DMS53 (cell line): ENCODE measurements at regions not wholly inside any gene's neighbourhood (a gene's known extent, or its start where the extent isn't known, plus 50 kb on each side); places are given as distances from the start of the nearest gene placed in this dataset.

ENCODE experiments used
- DNase-seq: peaks from one replicate; lab custom pipeline; 2025; lab: John Stamatoyannopoulos, UW

GRCh38 chr1:37239225-37239740 lies 205.0 kb upstream of the GRIK3 start:
- no peak for DNase-seq

DNA sequence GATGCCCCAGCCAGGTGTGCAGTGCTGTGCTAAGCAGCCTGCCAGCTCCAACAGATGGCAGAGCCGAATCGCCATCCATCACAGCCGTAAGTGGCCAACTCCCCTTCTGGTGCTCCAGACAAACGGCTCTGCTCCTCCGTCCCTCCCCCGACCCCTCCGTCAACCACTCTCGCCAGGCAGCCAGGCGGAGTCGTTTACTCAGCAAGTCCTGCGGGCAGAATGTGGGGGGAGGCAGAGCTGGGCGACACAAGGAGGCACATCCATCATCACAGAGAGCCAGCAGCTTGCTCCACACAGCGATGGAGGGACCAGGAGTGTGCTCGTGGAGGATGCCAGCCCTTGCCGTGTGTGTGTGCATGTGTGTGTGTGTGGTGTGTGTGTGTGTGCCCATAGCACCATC lies 206.6 kb upstream of the GRIK3 start:
- no peak for DNase-seq

GRCh38 chr1:37242501-37242900 lies 208.2 kb upstream of the GRIK3 start:
- no peak for DNase-seq

GRCh38 chr1:37243368-37244082 lies 209.2 kb upstream of the GRIK3 start:
- DNase-seq, result no peak

- no peak for DNase-seq
Measured at GRCh38 chr1:37244083-37244480, 209.8 kb upstream of the GRIK3 start.

DNA sequence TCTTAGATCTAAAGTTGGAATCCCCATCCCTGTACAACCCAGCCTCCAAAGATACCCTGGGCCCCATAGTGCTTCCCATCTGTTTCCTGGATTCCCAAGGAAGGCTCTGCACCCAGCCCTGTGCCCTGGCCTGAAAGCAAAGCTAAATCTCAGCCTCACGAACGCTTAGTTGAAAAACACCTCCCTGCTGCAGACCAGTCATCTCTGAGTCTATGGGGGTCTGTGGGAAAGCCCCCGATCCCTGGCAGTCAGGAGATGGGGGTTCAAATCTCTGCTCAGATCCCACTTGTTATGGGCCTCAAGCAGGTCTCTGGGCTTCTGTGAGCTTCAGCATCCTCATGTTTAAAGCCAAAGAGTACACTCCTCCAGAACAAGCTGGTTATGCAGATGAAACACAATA lies 210.5 kb upstream of the GRIK3 start:
- DNase-seq, result no peak

- DNase-seq, result no peak
Measured at GRCh38 chr1:37246631-37247030, 212.3 kb upstream of the GRIK3 start.

DNA sequence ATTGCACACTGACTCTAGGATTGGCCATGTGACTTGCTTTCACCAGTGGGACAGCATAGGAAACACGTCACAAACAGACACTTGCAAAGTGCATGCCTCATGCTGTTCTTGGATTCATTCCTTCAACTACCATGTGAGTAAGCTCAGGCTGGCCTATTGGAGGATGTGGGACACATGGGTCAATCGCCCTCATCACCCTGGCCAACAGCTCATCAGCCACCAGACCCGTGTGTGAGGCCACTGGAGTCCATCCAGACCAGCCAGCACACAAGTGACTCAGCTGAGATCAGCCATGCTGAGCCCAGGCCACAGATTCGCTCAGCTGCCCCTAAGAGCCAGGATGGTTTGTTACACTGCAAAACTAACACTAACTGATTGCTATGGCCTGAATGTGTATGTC lies 216.1 kb upstream of the GRIK3 start:
- DNase-seq, result no peak

GRCh38 chr1:37255136-37255795 lies 219.1 kb upstream of the ZC3H12A start:
- peak; percentile 9 for DNase-seq

- DNase-seq, result no peak
Measured at GRCh38 chr1:37255868-37256267, 218.5 kb upstream of the ZC3H12A start.

- DNase-seq, result no peak
Measured at GRCh38 chr1:37257646-37258045, 216.7 kb upstream of the ZC3H12A start.

DNA sequence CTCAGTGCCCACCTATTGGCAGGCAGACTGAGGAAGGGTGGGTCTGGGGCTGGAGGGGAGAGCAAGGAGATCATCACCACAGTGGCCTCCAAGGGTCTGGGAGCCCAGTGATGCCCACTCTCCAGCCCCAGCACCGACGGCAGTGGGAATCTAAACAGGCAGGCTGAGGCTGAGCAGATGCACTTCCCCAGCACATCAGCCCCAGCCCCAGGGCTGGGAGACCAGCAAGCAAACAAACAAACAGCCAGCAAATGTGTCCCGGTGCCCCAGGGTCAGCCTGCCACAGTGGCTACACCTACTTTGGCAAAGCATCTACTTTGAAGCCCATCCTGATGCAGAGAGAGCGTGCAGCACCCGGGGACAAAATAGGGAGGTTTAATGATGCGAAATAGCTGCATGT lies 216.3 kb upstream of the ZC3H12A start:
- no peak for DNase-seq

GRCh38 chr1:37259019-37259418 lies 215.4 kb upstream of the ZC3H12A start:
- no peak for DNase-seq

GRCh38 chr1:37261129-37261528 lies 213.3 kb upstream of the ZC3H12A start:
- DNase-seq, result no peak

- DNase-seq, result no peak
Measured at GRCh38 chr1:37262439-37263170, 211.8 kb upstream of the ZC3H12A start.

DNA sequence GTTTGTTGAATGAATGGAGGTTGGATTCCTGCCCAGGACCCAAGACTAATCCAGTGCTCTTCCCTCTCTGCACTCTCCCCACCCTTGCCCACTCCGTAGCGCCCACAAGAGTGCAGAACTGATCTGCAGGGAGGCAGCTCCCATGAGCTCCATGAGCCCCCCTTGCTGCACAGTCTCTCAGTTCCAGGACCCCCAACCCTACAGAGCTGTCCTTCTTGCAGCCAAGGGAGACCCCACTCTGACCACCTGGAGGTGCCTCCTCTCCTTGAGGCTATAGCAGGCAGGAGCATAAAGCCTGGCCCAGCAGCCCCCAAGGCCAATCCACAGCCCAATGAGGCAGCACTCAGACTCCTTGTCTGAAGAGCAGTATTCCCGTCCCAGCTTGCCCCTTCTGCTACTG lies 209.2 kb upstream of the ZC3H12A start:
- DNase-seq, result no peak

DNA sequence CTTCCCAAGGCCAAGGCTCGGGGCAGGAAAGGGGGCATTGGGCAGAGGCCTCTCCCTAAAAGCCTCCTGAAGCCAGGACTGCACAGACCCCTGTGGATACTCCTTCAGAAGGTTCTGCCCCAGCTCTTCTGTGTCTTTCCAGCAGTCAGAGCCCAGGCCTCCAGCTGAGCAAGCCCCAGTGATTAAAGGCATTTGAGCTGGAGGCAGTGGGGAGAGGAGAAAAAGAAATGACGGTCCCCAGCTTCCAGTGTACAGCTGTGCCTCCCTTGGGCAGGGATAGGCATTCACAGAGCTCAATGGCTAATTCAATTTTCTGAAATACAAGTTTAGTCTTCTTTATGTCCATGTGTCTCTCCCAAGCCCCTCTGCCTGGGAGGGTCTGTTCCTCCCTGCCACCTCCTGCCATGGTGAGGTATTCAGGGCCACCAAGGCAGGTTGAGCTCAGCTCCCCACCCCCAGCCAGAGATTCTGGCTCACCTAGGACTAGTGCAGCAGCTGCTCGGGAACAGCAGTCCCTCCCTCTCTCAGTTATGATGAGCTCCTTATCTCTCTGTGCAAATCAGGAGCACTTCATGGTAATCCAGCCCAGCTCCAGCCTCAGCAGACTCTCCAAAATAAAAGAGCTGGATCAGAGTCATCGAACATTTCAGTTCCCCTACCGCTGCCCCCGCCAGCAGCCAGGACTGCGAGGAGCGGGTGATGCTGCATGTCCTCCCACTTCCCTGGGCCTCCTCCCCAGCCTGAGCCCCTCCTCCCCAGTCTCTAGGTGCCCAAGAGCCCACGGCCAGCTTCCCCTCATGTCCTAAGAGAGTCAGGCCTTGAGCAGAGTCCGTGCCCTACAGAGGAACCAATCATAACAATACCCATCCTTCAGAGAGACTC lies 208.4 kb upstream of the ZC3H12A start:
- DNase-seq, result no peak

- no peak for DNase-seq
Measured at GRCh38 chr1:37267111-37267835, 207.1 kb upstream of the ZC3H12A start.

- no peak for DNase-seq
Measured at GRCh38 chr1:37270639-37271038, 203.7 kb upstream of the ZC3H12A start.

GRCh38 chr1:37272626-37273025 lies 201.8 kb upstream of the ZC3H12A start:
- no peak for DNase-seq

- no peak for DNase-seq
Measured at GRCh38 chr1:37274486-37274885, 199.9 kb upstream of the ZC3H12A start.
